GM23338 (cell line): ENCODE measurements at regions not wholly inside any gene's neighbourhood (a gene's known extent, or its start where the extent isn't known, plus 50 kb on each side); places are given as distances from the start of the nearest gene placed in this dataset.

Experiments used
- CREB1 ChIP-seq: fragments of 250-450 bp; sonication (Bioruptor Pico); IDR thresholded peaks from 2 replicates; pipeline ENCODE4 v1.5.0; 2020; ENCODE audit warnings: low read depth, mild to moderate bottlenecking, moderate library complexity
- EZH2 ChIP-seq: fragments of 200-600 bp; sonication (generic); IDR thresholded peaks from one replicate; pipeline ENCODE4 v1.8.0; 2017; ENCODE audit warnings: antibody characterized with exemption, mild to moderate bottlenecking, low read depth; ENCODE audit not compliant: unreplicated experiment
- EZH2phosphoT487 ChIP-seq: fragments of 200-600 bp; sonication (generic); IDR thresholded peaks from one replicate; pipeline ENCODE4 v1.8.1; 2018; ENCODE audit warnings: antibody characterized with exemption; ENCODE audit not compliant: unreplicated experiment
- JUNB ChIP-seq: IDR thresholded peaks from one replicate; pipeline ENCODE4 v1.6.1; 2016; ENCODE audit warnings: antibody characterized with exemption; ENCODE audit not compliant: unreplicated experiment
- NANOG ChIP-seq: IDR thresholded peaks from 2 replicates; pipeline ENCODE4 v1.6.1; 2016; ENCODE audit warnings: antibody characterized with exemption, borderline replicate concordance
- POLR2AphosphoS5 ChIP-seq: IDR thresholded peaks from 2 replicates; pipeline ENCODE4 v1.6.1; 2016; ENCODE audit warnings: antibody characterized with exemption, low read depth
- STAT1 ChIP-seq: IDR thresholded peaks from one replicate; pipeline ENCODE4 v1.6.1; 2016; ENCODE audit warnings: antibody characterized with exemption; ENCODE audit not compliant: unreplicated experiment
- ZNF114 ChIP-seq: fragments of 250-450 bp; sonication (Bioruptor Pico); IDR thresholded peaks from 2 replicates; pipeline ENCODE4 v1.5.0; 2020; ENCODE audit warnings: mild to moderate bottlenecking, moderate library complexity
- TF ChIP-seq, protein P1 (sequence below), 2 experiments: fragments of 200-600 bp in 1 of 2; sonication (generic) in 1 of 2; conservative IDR thresholded peaks; 2 replicates each; pipeline versions ENCODE4 v1.5.1 to v1.6.1; 2016 to 2017; ENCODE audit warnings: antibody characterized with exemption in 2 of 2, low read depth in 2 of 2, mild to moderate bottlenecking in 2 of 2, moderate library complexity in 1 of 2
- TF ChIP-seq, protein P2 (sequence below): IDR thresholded peaks from one replicate; pipeline ENCODE4 v1.6.1; 2018; ENCODE audit warnings: antibody characterized with exemption; ENCODE audit not compliant: unreplicated experiment

- TF ChIP-seq, protein P1, sequence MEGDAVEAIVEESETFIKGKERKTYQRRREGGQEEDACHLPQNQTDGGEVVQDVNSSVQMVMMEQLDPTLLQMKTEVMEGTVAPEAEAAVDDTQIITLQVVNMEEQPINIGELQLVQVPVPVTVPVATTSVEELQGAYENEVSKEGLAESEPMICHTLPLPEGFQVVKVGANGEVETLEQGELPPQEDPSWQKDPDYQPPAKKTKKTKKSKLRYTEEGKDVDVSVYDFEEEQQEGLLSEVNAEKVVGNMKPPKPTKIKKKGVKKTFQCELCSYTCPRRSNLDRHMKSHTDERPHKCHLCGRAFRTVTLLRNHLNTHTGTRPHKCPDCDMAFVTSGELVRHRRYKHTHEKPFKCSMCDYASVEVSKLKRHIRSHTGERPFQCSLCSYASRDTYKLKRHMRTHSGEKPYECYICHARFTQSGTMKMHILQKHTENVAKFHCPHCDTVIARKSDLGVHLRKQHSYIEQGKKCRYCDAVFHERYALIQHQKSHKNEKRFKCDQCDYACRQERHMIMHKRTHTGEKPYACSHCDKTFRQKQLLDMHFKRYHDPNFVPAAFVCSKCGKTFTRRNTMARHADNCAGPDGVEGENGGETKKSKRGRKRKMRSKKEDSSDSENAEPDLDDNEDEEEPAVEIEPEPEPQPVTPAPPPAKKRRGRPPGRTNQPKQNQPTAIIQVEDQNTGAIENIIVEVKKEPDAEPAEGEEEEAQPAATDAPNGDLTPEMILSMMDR (conservative IDR thresholded peaks at IDR 0.05; ENCODE audit: low read depth in 2 of 2): no peak
- TF ChIP-seq, protein P2, sequence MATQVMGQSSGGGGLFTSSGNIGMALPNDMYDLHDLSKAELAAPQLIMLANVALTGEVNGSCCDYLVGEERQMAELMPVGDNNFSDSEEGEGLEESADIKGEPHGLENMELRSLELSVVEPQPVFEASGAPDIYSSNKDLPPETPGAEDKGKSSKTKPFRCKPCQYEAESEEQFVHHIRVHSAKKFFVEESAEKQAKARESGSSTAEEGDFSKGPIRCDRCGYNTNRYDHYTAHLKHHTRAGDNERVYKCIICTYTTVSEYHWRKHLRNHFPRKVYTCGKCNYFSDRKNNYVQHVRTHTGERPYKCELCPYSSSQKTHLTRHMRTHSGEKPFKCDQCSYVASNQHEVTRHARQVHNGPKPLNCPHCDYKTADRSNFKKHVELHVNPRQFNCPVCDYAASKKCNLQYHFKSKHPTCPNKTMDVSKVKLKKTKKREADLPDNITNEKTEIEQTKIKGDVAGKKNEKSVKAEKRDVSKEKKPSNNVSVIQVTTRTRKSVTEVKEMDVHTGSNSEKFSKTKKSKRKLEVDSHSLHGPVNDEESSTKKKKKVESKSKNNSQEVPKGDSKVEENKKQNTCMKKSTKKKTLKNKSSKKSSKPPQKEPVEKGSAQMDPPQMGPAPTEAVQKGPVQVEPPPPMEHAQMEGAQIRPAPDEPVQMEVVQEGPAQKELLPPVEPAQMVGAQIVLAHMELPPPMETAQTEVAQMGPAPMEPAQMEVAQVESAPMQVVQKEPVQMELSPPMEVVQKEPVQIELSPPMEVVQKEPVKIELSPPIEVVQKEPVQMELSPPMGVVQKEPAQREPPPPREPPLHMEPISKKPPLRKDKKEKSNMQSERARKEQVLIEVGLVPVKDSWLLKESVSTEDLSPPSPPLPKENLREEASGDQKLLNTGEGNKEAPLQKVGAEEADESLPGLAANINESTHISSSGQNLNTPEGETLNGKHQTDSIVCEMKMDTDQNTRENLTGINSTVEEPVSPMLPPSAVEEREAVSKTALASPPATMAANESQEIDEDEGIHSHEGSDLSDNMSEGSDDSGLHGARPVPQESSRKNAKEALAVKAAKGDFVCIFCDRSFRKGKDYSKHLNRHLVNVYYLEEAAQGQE: no peak
- TF ChIP-seq EZH2 (no peak), EZH2phosphoT487 (no peak), JUNB (no peak), STAT1 (no peak), POLR2AphosphoS5 (no peak), NANOG (no peak), CREB1 (CRISPR knock-in tag) (no peak), ZNF114 (no peak)
Measured at GRCh38 chr15:70382009-70382749, 284.5 kb upstream of the TLE3 start.
